Tibial nerve (tissue), 4 donors: ENCODE measurements at regions not wholly inside any gene's neighbourhood (a gene's known extent, or its start where the extent isn't known, plus 50 kb on each side); places are given as distances from the start of the nearest gene placed in this dataset.

Experiments
- DNase-seq, 2 donors: peaks; one replicate each; pipeline ENCODE4 v3.0.0-alpha.2; 2019; ENCODE audit warnings: low spot score in 2 of 2
- H3K27ac ChIP-seq, 4 donors: fragments of 200-600 bp; sonication (generic) in 3 of 4; one replicate each; pipeline ENCODE4 v1.5.1; 2017 to 2019; ENCODE audit warnings: mild to moderate bottlenecking in 1 of 4
- H3K27me3 ChIP-seq, 2 donors: fragments of 200-600 bp; sonication (generic) in 1 of 2; one replicate each; pipeline versions ENCODE4 v1.5.1 to v1.6.0; 2017 to 2019
- H3K36me3 ChIP-seq, 3 donors: fragments of 200-600 bp; sonication (generic); one replicate each; pipeline ENCODE4 v1.5.1; 2018 to 2019
- H3K4me1 ChIP-seq, 4 donors: fragments of 200-600 bp; sonication (generic) in 3 of 4; one replicate each; pipeline ENCODE4 v1.5.1; 2017 to 2019
- H3K4me3 ChIP-seq, 4 donors: fragments of 200-600 bp; sonication (generic) in 3 of 4; one replicate each; pipeline ENCODE4 v1.5.1; 2017 to 2019; ENCODE audit warnings: mild to moderate bottlenecking in 1 of 4, moderate library complexity in 1 of 4
- H3K9me3 ChIP-seq, 4 donors: fragments of 200-600 bp; sonication (generic) in 3 of 4; one replicate each; pipeline ENCODE4 v1.5.1; 2017 to 2019
- CTCF ChIP-seq, 5 experiments: fragments of 200-600 bp in 3 of 5; fragments of 450-650 bp in 2 of 5; sonication (generic) in 3 of 5; IDR thresholded peaks; one replicate each; pipeline ENCODE4 v1.5.1; 2016 to 2019; ENCODE audit warnings: antibody characterized with exemption in 5 of 5, mild to moderate bottlenecking in 3 of 5, moderate library complexity in 2 of 5
- EP300 ChIP-seq, 2 donors: sonication (generic); formaldehyde crosslinking; IDR thresholded peaks; one replicate each; pipeline ENCODE4 v1.6.1; 2017; ENCODE audit warnings: antibody characterized with exemption in 2 of 2, mild to moderate bottlenecking in 1 of 2
- POLR2A ChIP-seq, 2 donors: fragments of 450-650 bp; IDR thresholded peaks; one replicate each; pipeline ENCODE4 v1.6.1; 2017; ENCODE audit warnings: antibody characterized with exemption in 2 of 2, mild to moderate bottlenecking in 2 of 2, moderate library complexity in 2 of 2
- WGBS, 2 donors: methylation state at CpG; one replicate each; pipeline ENCODE4 v1.1.5; 2018; 5-methylcytosine and 5-hydroxymethylcytosine counted together

GRCh38 chr18:56337507-56337906, 300.9 kb downstream of the TXNL1 start:
- Histone ChIP-seq H3K36me3 (no peaks in the 10 kb centered on the region), H3K4me3 (no peak overlapping the region), H3K9me3 (no peaks in the 10 kb centered on the region), H3K27ac (no peak overlapping the region), H3K27me3 (no peaks in the 10 kb centered on the region), H3K4me1 (no peaks in the 10 kb centered on the region)
- no peak for TF ChIP-seq POLR2A (IDR thresholded peaks at IDR 0.05)
- no peak for DNase-seq
- WGBS, 2 donors, result 84 to 90% methylated on average over 4 of the region's 4 CpGs

- 79 to 86% methylated on average over 2 of the region's 2 CpGs for WGBS, 2 donors
- no peaks in the 10 kb centered on the region for H3K9me3 ChIP-seq
- no peak for DNase-seq
- TF ChIP-seq CTCF (IDR thresholded peaks at IDR 0.05) (no peak), POLR2A (IDR thresholded peaks at IDR 0.05) (no peak)
- H3K27ac ChIP-seq, result no peak overlapping the region
- no peaks in the 10 kb centered on the region for H3K4me1 ChIP-seq
- H3K36me3 ChIP-seq, result no peaks in the 10 kb centered on the region
- H3K4me3 ChIP-seq, result no peak overlapping the region
- H3K27me3 ChIP-seq, result no peaks in the 10 kb centered on the region
These were observed 304.6 kb downstream of the TXNL1 start for GRCh38 chr18:56333839-56334238.

- Histone ChIP-seq H3K4me1 (no peaks in the 10 kb centered on the region), H3K27me3 (no peaks in the 10 kb centered on the region), H3K4me3 (no peak overlapping the region), H3K27ac (no peak overlapping the region), H3K9me3 (no peaks in the 10 kb centered on the region), H3K36me3 (no peaks in the 10 kb centered on the region)
- no peak for DNase-seq
- 83 to 96% methylated on average over 4 of the region's 4 CpGs for WGBS, 2 donors
- no peak for TF ChIP-seq CTCF (IDR thresholded peaks at IDR 0.05)
These were observed 305.2 kb downstream of the TXNL1 start for GRCh38 chr18:56333146-56333545.

GRCh38 chr18:56332371-56332770, 306.0 kb downstream of the TXNL1 start:
- Histone ChIP-seq H3K27me3 (no peaks in the 10 kb centered on the region), H3K4me1 (peaks cover 0 to 4% (median 0%) of the 10 kb centered on the region in 4 donors), H3K4me3 (no peak overlapping the region), H3K36me3 (no peaks in the 10 kb centered on the region), H3K9me3 (no peaks in the 10 kb centered on the region), H3K27ac (no peak overlapping the region)
- DNase-seq, result no peak
- WGBS, 2 donors, result 73 to 78% methylated on average over 4 of the region's 4 CpGs
- no peak for TF ChIP-seq EP300 (IDR thresholded peaks at IDR 0.05)
- no peak for TF ChIP-seq CTCF (IDR thresholded peaks at IDR 0.05)
- no peak for TF ChIP-seq POLR2A (IDR thresholded peaks at IDR 0.05)

- H3K4me3 ChIP-seq, result no peak overlapping the region
- H3K27me3 ChIP-seq, result no peaks in the 10 kb centered on the region
- DNase-seq, result no peak
- peaks cover 0 to 11% (median 0%) of the 10 kb centered on the region in 4 donors for H3K4me1 ChIP-seq
- H3K27ac ChIP-seq, result no peak overlapping the region
- WGBS, 2 donors, result 14 to 30% methylated on average over 9 of the region's 9 CpGs
- no peak for TF ChIP-seq EP300 (IDR thresholded peaks at IDR 0.05)
- TF ChIP-seq CTCF (IDR thresholded peaks at IDR 0.05), result no peak
- TF ChIP-seq POLR2A (IDR thresholded peaks at IDR 0.05), result no peak
- H3K36me3 ChIP-seq, result no peaks in the 10 kb centered on the region
- no peaks in the 10 kb centered on the region for H3K9me3 ChIP-seq
These were observed 307.9 kb downstream of the TXNL1 start for GRCh38 chr18:56330366-56331110.

GRCh38 chr18:56329536-56329935, 308.9 kb downstream of the TXNL1 start:
- no peak for DNase-seq
- TF ChIP-seq CTCF (IDR thresholded peaks at IDR 0.05) (no peak), EP300 (IDR thresholded peaks at IDR 0.05) (no peak), POLR2A (IDR thresholded peaks at IDR 0.05) (no peak)
- Histone ChIP-seq H3K9me3 (no peaks in the 10 kb centered on the region), H3K27me3 (no peaks in the 10 kb centered on the region), H3K4me3 (no peak overlapping the region), H3K27ac (no peak overlapping the region), H3K4me1 (peaks cover 0 to 11% (median 0%) of the 10 kb centered on the region in 4 donors), H3K36me3 (no peaks in the 10 kb centered on the region)
- 84 to 89% methylated on average over 1 of the region's 1 CpG for WGBS, 2 donors
